Omental fat pad (tissue), 3 donors: ENCODE measurements at regions not wholly inside any gene's neighbourhood (a gene's known extent, or its start where the extent isn't known, plus 50 kb on each side); places are given as distances from the start of the nearest gene placed in this dataset.

Source experiments
- ATAC-seq: fragments of 150-250 bp; one replicate; pipeline ENCODE4 v1.9.1; 2016; ENCODE audit warnings: mild to moderate bottlenecking, moderate library complexity; ENCODE audit not compliant: low FRiP score
- DNase-seq: peaks from one replicate; pipeline ENCODE4 v3.0.0-alpha.2; 2019; ENCODE audit warnings: low spot score
- CTCF ChIP-seq, 3 donors: fragments of 450-650 bp; IDR thresholded peaks; one replicate each; pipeline ENCODE4 v1.5.1; 2016 to 2017; ENCODE audit warnings: antibody characterized with exemption in 3 of 3, mild to moderate bottlenecking in 3 of 3, moderate library complexity in 2 of 3

- DNase-seq (no peak), ATAC-seq (no peak)
These were observed 143.4 kb downstream of the MTRR start for GRCh38 chr5:8012131-8012977.

GRCh38 chr5:8013948-8014710, 145.2 kb downstream of the MTRR start:
- DNase-seq (no peak), ATAC-seq (no peak)
- no peak for TF ChIP-seq CTCF (IDR thresholded peaks at IDR 0.05)

More at GRCh38 chr5:8012131-8012977, 143.4 kb downstream of the MTRR start:
- no peak for TF ChIP-seq CTCF (IDR thresholded peaks at IDR 0.05)

GRCh38 chr5:8019719-8020218, 150.8 kb downstream of the MTRR start:
- ATAC-seq (no peak), DNase-seq (no peak)
- TF ChIP-seq CTCF (IDR thresholded peaks at IDR 0.05), result no peak

- no peak for TF ChIP-seq CTCF (IDR thresholded peaks at IDR 0.05)
- no peak for ATAC-seq
- DNase-seq, result no peak
These were observed 152.0 kb downstream of the MTRR start for GRCh38 chr5:8020861-8021514.

- no peak for DNase-seq
- no peak for TF ChIP-seq CTCF (IDR thresholded peaks at IDR 0.05)
- no peak for ATAC-seq
These were observed 159.3 kb downstream of the MTRR start for GRCh38 chr5:8028243-8028642.

GRCh38 chr5:8033261-8033660, 164.3 kb downstream of the MTRR start:
- ATAC-seq, result no peak
- DNase-seq, result no peak
- TF ChIP-seq CTCF (IDR thresholded peaks at IDR 0.05), result no peak
